GM21825 (cell line): ENCODE measurements at regions not wholly inside any gene's neighbourhood (a gene's known extent, or its start where the extent isn't known, plus 50 kb on each side); places are given as distances from the start of the nearest gene placed in this dataset.
"Not testable (repeated sequence)": the region's sequence is repeated elsewhere in the genome, so short reads cannot be mapped to it uniquely, and the experiment has no call there.

Experiments
- ATAC-seq: cut with Tn5 transposase; IDR thresholded peaks from one replicate; pipeline ENCODE4 v1.9.1; 2021; ENCODE audit warnings: mild to moderate bottlenecking, moderate library complexity; ENCODE audit not compliant: unreplicated experiment

GRCh38 chr3:127443581-127444375 is 146.8 kb downstream of the TPRA1 start:
- no peak for ATAC-seq

GRCh38 chr3:127442506-127442905 is 148.0 kb downstream of the TPRA1 start:
- ATAC-seq: no peak

- ATAC-seq: no peak
Measured at GRCh38 chr3:127441764-127442163, 148.8 kb downstream of the TPRA1 start.

GRCh38 chr3:127440384-127440783 is 150.1 kb downstream of the TPRA1 start:
- no peak for ATAC-seq

- ATAC-seq: no peak
Measured at GRCh38 chr3:127439621-127440020, 150.9 kb downstream of the TPRA1 start.

GRCh38 chr3:127438951-127439350 is 151.1 kb upstream of the PRR20G start:
- ATAC-seq: no peak

- ATAC-seq: no peak
Measured at GRCh38 chr3:127438371-127438770, 150.5 kb upstream of the PRR20G start.

GRCh38 chr3:127435299-127435698 is 147.5 kb upstream of the PRR20G start:
- not testable (repeated sequence) for ATAC-seq

- ATAC-seq: no peak
Measured at GRCh38 chr3:127431066-127431465, 143.2 kb upstream of the PRR20G start.

- ATAC-seq: no peak
Measured at GRCh38 chr3:127428344-127428997, 140.6 kb upstream of the PRR20G start.

GRCh38 chr3:127427666-127428065 is 139.8 kb upstream of the PRR20G start:
- ATAC-seq: no peak

GRCh38 chr3:127427156-127427555 is 139.3 kb upstream of the PRR20G start:
- ATAC-seq: no peak

GRCh38 chr3:127426444-127427153 is 138.8 kb upstream of the PRR20G start:
- ATAC-seq: no peak

GRCh38 chr3:127425505-127426443 is 137.9 kb upstream of the PRR20G start:
- no peak for ATAC-seq

GRCh38 chr3:127424766-127425504 is 137.1 kb upstream of the PRR20G start:
- no peak for ATAC-seq

- no peak for ATAC-seq
Measured at GRCh38 chr3:127423856-127424765, 136.3 kb upstream of the PRR20G start.

- no peak for ATAC-seq
Measured at GRCh38 chr3:127422663-127423375, 135.0 kb upstream of the PRR20G start.

- ATAC-seq: no peak
Measured at GRCh38 chr3:127421943-127422662, 134.3 kb upstream of the PRR20G start.
